Stimulated activated CD8-positive, alpha-beta memory T cell treated with anti-CD3 and anti-CD28 coated beads, Interleukin-7, amount 100 ng/mL, for 1 hour (primary cell): ENCODE measurements at regions not wholly inside any gene's neighbourhood (a gene's known extent, or its start where the extent isn't known, plus 50 kb on each side); places are given as distances from the start of the nearest gene placed in this dataset.

Experiments used
- DNase-seq, 2 donors: peaks; one replicate each; pipeline ENCODE4 v3.0.0-alpha.2; 2020; ENCODE audit warnings: low read depth in 2 of 2

GRCh38 chr15:70324001-70324974, 226.6 kb upstream of the TLE3 start:
- no peak for DNase-seq

DNA sequence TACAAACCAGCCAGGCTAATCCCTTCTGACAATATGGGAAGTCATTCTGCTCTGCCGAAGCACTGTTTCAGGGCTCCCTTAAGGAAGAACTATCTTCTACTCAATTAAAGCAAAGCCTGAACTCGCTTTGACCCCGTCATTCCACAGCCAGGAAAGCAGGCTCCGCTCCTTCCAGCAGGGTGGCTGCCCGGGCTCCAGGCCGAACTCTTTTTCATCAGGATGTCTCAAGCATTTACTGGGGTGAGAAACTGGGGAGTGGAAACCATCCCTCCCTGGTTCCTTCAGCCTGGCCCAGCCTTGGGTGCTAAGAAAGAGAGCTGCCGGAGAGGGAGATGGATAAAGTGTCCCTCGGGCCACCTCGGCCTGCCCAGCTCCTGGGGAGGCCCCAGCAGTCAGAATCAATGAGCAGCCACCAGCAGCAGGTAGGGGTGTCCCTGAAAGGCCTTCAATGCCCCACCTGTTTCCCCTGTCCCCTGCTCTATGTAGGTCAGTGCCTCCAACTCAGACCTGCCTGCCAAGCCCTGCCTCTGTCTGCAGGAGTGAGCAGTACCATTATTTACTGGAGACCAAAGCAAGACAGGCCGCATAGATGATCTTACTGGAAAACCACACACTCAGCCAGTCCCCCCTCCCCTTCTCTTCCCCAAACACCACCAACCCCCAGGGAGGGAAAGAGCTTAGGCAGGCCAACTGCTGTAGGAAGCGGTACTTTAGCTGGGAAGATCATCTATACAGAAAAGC, 225.6 kb upstream of the TLE3 start:
- DNase-seq, result no peak

- DNase-seq, result no peak
These were observed 224.4 kb upstream of the TLE3 start for GRCh38 chr15:70322051-70322668.

GRCh38 chr15:70321172-70321819, 223.6 kb upstream of the TLE3 start:
- DNase-seq, result no peak

GRCh38 chr15:70320482-70320881, 222.8 kb upstream of the TLE3 start:
- DNase-seq, result no peak

DNA sequence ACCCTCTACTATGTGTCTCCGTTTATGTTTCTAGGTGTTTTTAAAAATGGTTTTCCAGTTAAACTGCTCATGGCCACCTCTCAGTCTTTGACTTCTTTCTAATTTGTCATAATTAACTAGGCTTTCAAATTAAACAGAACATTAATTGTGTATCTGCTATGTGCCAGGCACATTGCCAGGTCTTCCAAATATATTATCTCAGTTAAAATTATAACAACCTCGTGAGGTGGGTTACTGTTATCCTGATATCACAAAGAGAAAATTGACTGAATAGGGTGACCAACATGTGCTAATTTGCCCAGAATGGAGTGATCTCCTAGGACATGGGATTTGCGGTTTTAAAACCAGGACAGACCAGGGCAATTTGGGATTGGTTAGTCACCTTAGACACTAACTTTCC, 222.4 kb upstream of the TLE3 start:
- no peak for DNase-seq

GRCh38 chr15:70319466-70319865, 221.7 kb upstream of the TLE3 start:
- DNase-seq, result no peak

DNA sequence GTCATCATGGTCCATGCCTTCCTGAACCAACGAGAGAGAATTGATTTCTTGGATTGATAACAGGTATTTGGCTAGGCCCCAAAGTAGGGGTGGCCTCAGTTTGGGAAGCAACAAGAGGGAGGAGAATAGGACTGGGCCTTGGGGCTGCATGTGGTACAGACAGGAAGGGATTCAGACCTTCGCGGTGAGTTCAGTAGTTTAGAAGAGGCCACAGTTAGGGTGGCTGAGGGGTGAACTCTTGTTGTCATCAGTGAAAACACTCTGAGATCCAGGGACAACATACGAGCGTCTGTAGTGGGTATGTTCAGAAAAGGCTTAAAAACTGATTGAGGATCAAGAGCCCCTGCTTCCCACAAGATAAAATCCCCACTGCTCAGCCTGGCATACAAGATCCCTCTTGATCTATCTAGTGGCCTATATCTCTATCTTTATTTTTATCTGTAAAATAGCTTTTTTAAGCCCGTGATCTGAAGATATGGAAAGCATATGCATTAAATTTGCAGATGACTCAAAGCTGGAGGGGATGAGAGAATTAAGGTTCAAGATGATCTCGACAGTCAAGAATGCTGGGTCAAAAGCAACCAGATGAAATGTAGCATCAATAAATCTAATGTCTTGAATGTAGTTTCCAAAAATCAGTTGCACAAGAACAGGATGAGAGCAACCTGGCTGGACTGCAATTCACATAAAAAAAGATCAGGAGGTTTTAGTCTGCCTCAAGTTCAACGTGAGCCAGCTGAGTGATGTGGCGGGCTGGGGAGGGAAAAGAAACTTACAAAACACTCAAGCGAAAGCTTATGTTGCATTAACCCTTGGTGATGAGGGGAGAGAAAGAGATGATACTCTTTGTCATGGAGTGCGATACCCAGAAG, 221.1 kb upstream of the TLE3 start:
- no peak for DNase-seq

DNA sequence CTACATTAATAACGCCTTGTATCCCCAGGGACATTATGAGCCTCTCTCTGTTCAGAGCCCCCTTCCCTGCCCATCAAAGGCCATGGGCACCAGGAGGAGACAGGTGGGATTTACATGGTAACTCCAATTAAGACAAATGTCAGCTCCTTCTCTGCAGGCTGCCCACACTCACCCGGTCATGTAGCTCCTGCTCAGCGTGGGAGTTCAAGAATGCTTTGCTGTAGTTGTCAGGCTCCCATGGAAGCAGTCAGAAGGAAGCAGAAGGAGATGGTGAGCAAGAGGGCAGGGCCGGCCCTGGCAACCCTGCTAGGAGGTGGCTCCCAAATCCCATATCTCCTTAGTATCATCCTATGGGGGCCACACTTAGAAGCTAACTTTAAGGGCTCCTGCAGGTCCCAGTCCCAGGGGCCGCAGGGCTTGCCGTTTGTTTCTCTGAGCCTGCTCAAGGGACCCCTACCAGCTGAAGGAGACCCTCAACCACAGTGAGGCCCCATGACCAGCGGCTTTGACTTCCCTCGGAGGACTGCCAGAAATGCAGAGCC, 218.4 kb upstream of the TLE3 start:
- no peak for DNase-seq

- no peak for DNase-seq
These were observed 217.7 kb upstream of the TLE3 start for GRCh38 chr15:70315431-70315830.

DNA sequence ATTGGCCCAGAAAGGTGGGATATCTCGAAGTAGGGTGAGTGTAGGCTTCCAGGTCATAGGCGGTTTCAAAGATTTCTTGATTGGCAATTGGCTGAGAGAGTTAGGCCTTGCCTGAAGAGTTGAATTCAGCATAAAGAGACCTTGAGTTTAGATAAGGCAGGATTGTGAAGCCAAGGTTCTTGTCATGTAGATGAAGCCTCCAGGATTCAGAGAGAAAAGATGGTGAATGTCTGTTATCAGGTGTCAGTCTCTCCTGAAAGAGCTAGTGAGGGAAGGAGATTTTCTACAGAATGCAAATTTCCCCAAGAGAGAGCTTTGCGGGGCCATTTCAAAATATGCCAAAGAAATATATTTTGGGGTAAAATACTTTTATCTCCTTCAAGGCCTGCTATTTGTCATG, 217.0 kb upstream of the TLE3 start:
- DNase-seq, result no peak

GRCh38 chr15:70314018-70314354, 216.3 kb upstream of the TLE3 start:
- no peak for DNase-seq

- no peak for DNase-seq
These were observed 215.6 kb upstream of the TLE3 start for GRCh38 chr15:70313099-70314017.

DNA sequence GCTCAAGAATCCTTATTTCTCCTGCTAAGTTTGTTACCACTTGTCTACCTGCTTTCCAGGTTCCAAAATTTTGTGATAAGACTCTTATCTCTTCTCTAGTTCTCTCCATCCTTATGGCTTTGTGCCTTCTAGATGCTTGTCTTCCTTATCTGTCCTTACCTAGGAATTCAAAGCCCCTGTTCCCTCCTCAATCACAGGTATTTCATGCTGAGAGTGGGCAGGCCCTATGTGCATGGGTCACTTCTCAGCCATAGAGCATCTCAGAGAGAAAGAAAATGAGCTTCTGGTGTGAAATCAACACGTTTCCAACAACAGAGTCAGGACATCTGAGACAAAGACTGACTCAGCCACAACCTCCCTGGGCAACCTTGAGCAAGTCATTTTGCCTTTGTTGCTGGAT, 214.1 kb upstream of the TLE3 start:
- DNase-seq, result no peak

DNA sequence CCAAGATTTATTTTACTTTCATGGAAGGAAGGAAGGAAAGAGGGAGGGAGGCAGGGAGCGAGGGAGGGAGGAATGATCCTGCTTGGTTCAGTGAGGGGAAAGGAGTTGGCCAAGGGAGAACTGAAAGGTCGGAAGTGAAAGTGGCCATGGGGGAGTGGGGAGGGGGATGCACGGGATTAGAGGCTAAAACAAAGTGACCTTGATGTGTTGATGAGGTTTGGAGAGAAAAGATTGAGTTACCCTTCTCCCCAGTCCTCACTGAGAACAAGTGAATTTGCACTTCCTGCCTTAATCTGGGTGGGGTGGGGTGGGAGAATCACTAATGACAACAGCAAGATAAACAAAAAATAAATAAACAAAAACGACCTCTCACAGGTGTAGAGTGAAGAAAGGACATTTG, 212.0 kb upstream of the TLE3 start:
- DNase-seq, result no peak

GRCh38 chr15:70308735-70309434, 211.2 kb upstream of the TLE3 start:
- no peak for DNase-seq

DNA sequence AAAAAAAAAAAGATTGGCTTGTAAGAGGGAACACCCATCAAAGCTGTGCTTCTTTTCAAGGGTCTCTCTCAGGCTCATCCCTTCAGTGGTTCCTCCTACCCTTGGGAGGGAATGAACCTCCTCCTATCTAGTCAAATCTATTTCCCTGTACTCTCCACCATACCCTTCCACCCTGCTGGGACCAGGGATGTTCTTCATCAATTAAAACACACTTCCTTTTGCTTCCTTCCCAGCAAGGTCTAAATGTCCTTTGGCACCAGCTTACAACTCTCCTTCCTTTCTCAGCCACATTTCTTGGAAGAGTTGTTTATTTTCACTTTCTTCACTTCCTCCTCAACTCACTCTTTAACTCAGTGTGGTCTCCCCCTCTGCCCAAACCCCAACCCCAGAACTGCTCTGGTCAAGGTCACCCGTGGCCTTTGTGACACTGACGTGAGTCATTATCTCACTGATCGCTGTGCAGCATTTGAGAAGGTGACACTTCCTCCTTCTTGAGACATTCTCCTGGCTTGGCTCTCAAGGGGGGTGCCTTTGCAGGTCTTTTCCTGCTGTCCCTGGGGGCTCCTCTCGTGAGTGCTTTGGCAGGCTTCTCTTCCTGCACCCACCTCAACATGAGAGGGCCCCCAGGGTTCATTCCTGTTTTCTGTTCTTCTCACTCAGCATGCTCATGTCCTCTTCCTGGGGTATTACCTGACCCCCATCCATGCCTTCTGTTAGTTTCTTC, 210.5 kb upstream of the TLE3 start:
- no peak for DNase-seq

DNA sequence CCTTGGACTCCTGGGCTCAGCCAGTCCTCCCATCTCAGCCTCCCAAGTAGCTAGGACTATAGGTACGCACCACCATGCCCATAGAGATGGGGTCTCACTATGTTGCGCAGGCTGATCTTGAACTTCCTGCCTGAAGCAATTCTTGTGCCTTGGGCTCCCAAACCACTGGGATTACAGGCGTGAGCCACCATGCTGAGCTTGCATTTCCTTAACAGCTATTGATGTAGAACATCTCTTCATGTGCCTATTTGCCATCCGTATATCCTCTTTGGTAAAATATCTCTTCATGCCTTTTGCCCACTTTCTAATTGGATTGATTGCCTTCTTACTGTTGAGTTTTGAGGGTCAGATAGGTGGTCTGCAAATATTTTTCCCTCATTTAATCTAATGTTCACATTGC, 208.9 kb upstream of the TLE3 start:
- no peak for DNase-seq

DNA sequence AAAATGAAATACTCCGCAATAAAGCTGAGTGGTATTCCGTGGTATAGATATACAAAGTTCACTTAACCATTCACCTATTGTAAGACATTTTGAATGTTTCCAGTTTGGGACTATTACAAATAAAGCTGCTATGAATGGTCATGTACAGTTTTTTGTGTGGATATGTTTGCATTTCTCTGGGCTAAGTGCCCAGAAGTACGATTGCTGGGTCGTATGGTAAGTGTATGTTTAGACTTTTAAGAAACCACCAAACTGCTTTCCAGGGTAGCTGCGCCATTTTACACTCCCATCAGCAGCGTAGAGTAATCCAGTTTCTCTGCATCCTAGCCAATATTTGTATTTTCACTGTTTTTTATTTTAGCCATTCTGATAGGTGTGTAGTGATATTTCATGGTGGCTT, 208.4 kb upstream of the TLE3 start:
- no peak for DNase-seq
